Breast epithelium (tissue), 4 donors: ENCODE measurements at regions not wholly inside any gene's neighbourhood (a gene's known extent, or its start where the extent isn't known, plus 50 kb on each side); places are given as distances from the start of the nearest gene placed in this dataset.

Experiments
- DNase-seq, 2 donors: peaks; one replicate each; pipeline ENCODE4 v3.0.0-alpha.2; 2019; ENCODE audit warnings: low spot score in 2 of 2
- H3K27ac ChIP-seq, 2 donors: fragments of 200-600 bp; sonication (generic) in 1 of 2; one replicate each; pipeline ENCODE4 v1.5.1; 2016 to 2019; ENCODE audit warnings: mild to moderate bottlenecking in 1 of 2
- H3K27me3 ChIP-seq, 2 donors: fragments of 200-600 bp; sonication (generic) in 1 of 2; one replicate each; pipeline versions ENCODE4 v1.5.1 to v1.6.0; 2017 to 2019; ENCODE audit warnings: control low read depth in 1 of 2, mild to moderate bottlenecking in 1 of 2
- H3K36me3 ChIP-seq: fragments of 200-600 bp; one replicate; pipeline ENCODE4 v1.5.1; 2019
- H3K4me1 ChIP-seq, 2 donors: fragments of 200-600 bp; sonication (generic); one replicate each; pipeline ENCODE4 v1.5.1; 2016 to 2019; ENCODE audit warnings: control low read depth in 1 of 2
- H3K4me3 ChIP-seq, 3 donors: fragments of 200-600 bp; sonication (generic); 1 replicate in 2 of 3; 2 replicates in 1 of 3; pipeline ENCODE4 v1.5.1; 2016 to 2019; ENCODE audit warnings: mild to moderate bottlenecking in 3 of 3, moderate library complexity in 2 of 3
- H3K9me3 ChIP-seq, 2 donors: fragments of 200-600 bp; sonication (generic) in 1 of 2; one replicate each; pipeline ENCODE4 v1.5.1; 2016 to 2019; ENCODE audit warnings: control low read depth in 1 of 2
- CTCF ChIP-seq, 3 donors: fragments of 450-650 bp; IDR thresholded peaks; one replicate each; pipeline ENCODE4 v1.5.1; 2016 to 2017; ENCODE audit warnings: antibody characterized with exemption in 3 of 3, mild to moderate bottlenecking in 3 of 3, moderate library complexity in 3 of 3
- POLR2A ChIP-seq: fragments of 450-650 bp; IDR thresholded peaks from one replicate; pipeline ENCODE4 v1.6.1; 2016; ENCODE audit warnings: antibody characterized with exemption, mild to moderate bottlenecking, moderate library complexity
- POLR2AphosphoS5 ChIP-seq, 3 donors: sonication (generic); formaldehyde crosslinking; IDR thresholded peaks; one replicate each; pipeline ENCODE4 v1.6.1; 2017; ENCODE audit warnings: antibody characterized with exemption in 3 of 3
- intact Hi-C: fragments of 100-400 bp; cut with DNase I; formaldehyde crosslinking; loops from one replicate; pipeline ENCODE4 v1.15.1; 2023; ENCODE audit warnings: low total_unique reads

GRCh38 chr6:137401088-137401487 is 93.1 kb downstream of the OLIG3 start:
- DNase-seq = no peak
- H3K4me1 ChIP-seq = no peaks in the 10 kb centered on the region
- H3K27ac ChIP-seq = no peak overlapping the region
- intact Hi-C loops = no loop called here
- H3K4me3 ChIP-seq = no peak overlapping the region
- TF ChIP-seq POLR2A (no peak), CTCF (IDR thresholded peaks at IDR 0.05) (no peak), POLR2AphosphoS5 (IDR thresholded peaks at IDR 0.05) (no peak)
- H3K9me3 ChIP-seq = no peaks in the 10 kb centered on the region
- no peaks in the 10 kb centered on the region for H3K27me3 ChIP-seq
- H3K36me3 ChIP-seq = no peaks in the 10 kb centered on the region

- DNase-seq = no peak
- Histone ChIP-seq H3K4me1 (no peaks in the 10 kb centered on the region), H3K27ac (no peak overlapping the region), H3K4me3 (no peak overlapping the region), H3K9me3 (no peaks in the 10 kb centered on the region), H3K36me3 (no peaks in the 10 kb centered on the region), H3K27me3 (no peaks in the 10 kb centered on the region)
- TF ChIP-seq CTCF (IDR thresholded peaks at IDR 0.05) (no peak), POLR2AphosphoS5 (IDR thresholded peaks at IDR 0.05) (no peak), POLR2A (no peak)
- intact Hi-C loops = no loop called here
Measured at GRCh38 chr6:137399881-137400443, 94.2 kb downstream of the OLIG3 start.

GRCh38 chr6:137395316-137395715 is 98.9 kb downstream of the OLIG3 start:
- Histone ChIP-seq H3K4me1 (no peaks in the 10 kb centered on the region), H3K4me3 (no peak overlapping the region), H3K27me3 (no peaks in the 10 kb centered on the region), H3K36me3 (no peaks in the 10 kb centered on the region), H3K9me3 (no peaks in the 10 kb centered on the region), H3K27ac (no peak overlapping the region)
- DNase-seq = no peak
- TF ChIP-seq POLR2AphosphoS5 (IDR thresholded peaks at IDR 0.05) (no peak), CTCF (IDR thresholded peaks at IDR 0.05) (no peak), POLR2A (no peak)
- intact Hi-C loops = no loop called here

GRCh38 chr6:137391061-137391814 is 103.0 kb downstream of the OLIG3 start:
- no peaks in the 10 kb centered on the region for H3K27me3 ChIP-seq
- no peaks in the 10 kb centered on the region for H3K36me3 ChIP-seq
- DNase-seq = no peak
- H3K4me1 ChIP-seq = no peaks in the 10 kb centered on the region
- no peak overlapping the region for H3K27ac ChIP-seq
- H3K4me3 ChIP-seq = no peak overlapping the region
- H3K9me3 ChIP-seq = no peaks in the 10 kb centered on the region
- intact Hi-C loops = no loop called here
- TF ChIP-seq POLR2A (no peak), POLR2AphosphoS5 (IDR thresholded peaks at IDR 0.05) (no peak), CTCF (IDR thresholded peaks at IDR 0.05) (no peak)

GRCh38 chr6:137390334-137390733 is 103.9 kb downstream of the OLIG3 start:
- Histone ChIP-seq H3K27ac (no peak overlapping the region), H3K9me3 (no peaks in the 10 kb centered on the region), H3K4me3 (no peak overlapping the region), H3K36me3 (no peaks in the 10 kb centered on the region), H3K27me3 (no peaks in the 10 kb centered on the region), H3K4me1 (no peaks in the 10 kb centered on the region)
- intact Hi-C loops = no loop called here
- DNase-seq = no peak
- TF ChIP-seq CTCF (IDR thresholded peaks at IDR 0.05) (no peak), POLR2A (no peak), POLR2AphosphoS5 (IDR thresholded peaks at IDR 0.05) (no peak)
